GM18511 (cell line): ENCODE measurements at regions not wholly inside any gene's neighbourhood (a gene's known extent, or its start where the extent isn't known, plus 50 kb on each side); places are given as distances from the start of the nearest gene placed in this dataset.
"Not testable (repeated sequence)": the region's sequence is repeated elsewhere in the genome, so short reads cannot be mapped to it uniquely, and the experiment has no call there.

Source experiments
- ATAC-seq: cut with Tn5 transposase; IDR thresholded peaks from one replicate; pipeline ENCODE4 v1.9.1; 2021; ENCODE audit warnings: mild to moderate bottlenecking, moderate library complexity; ENCODE audit not compliant: unreplicated experiment

GRCh38 chr10:34957531-34957930, 132.6 kb downstream of the CUL2 start:
- ATAC-seq = no peak

GRCh38 chr10:34956756-34957155, 133.4 kb downstream of the CUL2 start:
- no peak for ATAC-seq

- no peak for ATAC-seq
Measured at GRCh38 chr10:34955391-34955790, 134.8 kb downstream of the CUL2 start.

GRCh38 chr10:34954142-34954541, 136.0 kb downstream of the CUL2 start:
- ATAC-seq = no peak

- not testable (repeated sequence) for ATAC-seq
Measured at GRCh38 chr10:34951263-34951887, 136.3 kb upstream of the PARD3 start.

- not testable (repeated sequence) for ATAC-seq
Measured at GRCh38 chr10:34945951-34946522, 130.9 kb upstream of the PARD3 start.

GRCh38 chr10:34941471-34942357, 126.6 kb upstream of the PARD3 start:
- ATAC-seq = peak; percentile 80

- ATAC-seq = no peak
Measured at GRCh38 chr10:34940436-34940835, 125.3 kb upstream of the PARD3 start.

- no peak for ATAC-seq
Measured at GRCh38 chr10:34938399-34938670, 123.2 kb upstream of the PARD3 start.

- not testable (repeated sequence) for ATAC-seq
Measured at GRCh38 chr10:34937643-34938398, 122.7 kb upstream of the PARD3 start.

GRCh38 chr10:34936061-34936460, 121.0 kb upstream of the PARD3 start:
- ATAC-seq = no peak

GRCh38 chr10:34933676-34934075, 118.6 kb upstream of the PARD3 start:
- no peak for ATAC-seq

- ATAC-seq = no peak
Measured at GRCh38 chr10:34932235-34932634, 117.1 kb upstream of the PARD3 start.

GRCh38 chr10:34931216-34931615, 116.1 kb upstream of the PARD3 start:
- no peak for ATAC-seq

- no peak for ATAC-seq
Measured at GRCh38 chr10:34922138-34922537, 107.0 kb upstream of the PARD3 start.

- no peak for ATAC-seq
Measured at GRCh38 chr10:34920578-34920977, 105.5 kb upstream of the PARD3 start.

- ATAC-seq = no peak
Measured at GRCh38 chr10:34918776-34919315, 103.8 kb upstream of the PARD3 start.

GRCh38 chr10:34918060-34918775, 103.1 kb upstream of the PARD3 start:
- no peak for ATAC-seq

GRCh38 chr10:34916314-34916713, 101.2 kb upstream of the PARD3 start:
- ATAC-seq = no peak

GRCh38 chr10:34912771-34913170, 97.7 kb upstream of the PARD3 start:
- no peak for ATAC-seq
